Aorta (tissue), 5 donors: ENCODE measurements at regions not wholly inside any gene's neighbourhood (a gene's known extent, or its start where the extent isn't known, plus 50 kb on each side); places are given as distances from the start of the nearest gene placed in this dataset.
A peak's percentile ranks its signal among the peaks of the same experiment; 100 is the strongest.
"Not testable (repeated sequence)": the region's sequence is repeated elsewhere in the genome, so short reads cannot be mapped to it uniquely, and the experiment has no call there.

ENCODE experiments used
- ATAC-seq: fragments of 200-7000 bp; cut with Tn5 transposase; one replicate; pipeline ENCODE4 v1.9.1; 2022; ENCODE audit warnings: moderate library complexity; ENCODE audit not compliant: low FRiP score
- DNase-seq, 2 donors: peaks; one replicate each; pipeline ENCODE4 v3.0.0-alpha.2; 2020
- H3K27ac ChIP-seq, 2 donors: one replicate each; pipeline ENCODE4 v1.5.1; 2013; ENCODE audit warnings: low read length in 2 of 2, mild to moderate bottlenecking in 2 of 2, moderate library complexity in 2 of 2, control low read depth in 1 of 2, inconsistent platforms in 1 of 2, low read depth in 1 of 2
- H3K27me3 ChIP-seq, 2 donors: one replicate each; pipeline ENCODE4 v1.6.1; 2013; ENCODE audit warnings: control low read depth in 1 of 2, low read length in 1 of 2, mild to moderate bottlenecking in 1 of 2, moderate library complexity in 1 of 2; ENCODE audit not compliant: insufficient read depth in 2 of 2, control insufficient read depth in 1 of 2
- H3K36me3 ChIP-seq, 2 donors: one replicate each; pipeline ENCODE4 v1.6.1; 2013; ENCODE audit warnings: control low read depth in 1 of 2, low read length in 1 of 2, mild to moderate bottlenecking in 1 of 2; ENCODE audit not compliant: insufficient read depth in 2 of 2, control insufficient read depth in 1 of 2
- H3K4me1 ChIP-seq, 2 donors: one replicate each; pipeline ENCODE4 v1.6.1; 2013; ENCODE audit warnings: low read length in 2 of 2, control low read depth in 1 of 2, mild to moderate bottlenecking in 1 of 2, moderate library complexity in 1 of 2; ENCODE audit not compliant: insufficient read depth in 2 of 2, control insufficient read depth in 1 of 2
- H3K4me3 ChIP-seq, 2 donors: one replicate each; pipeline ENCODE4 v1.5.1; 2013; ENCODE audit warnings: low read length in 2 of 2, control low read depth in 1 of 2, mild to moderate bottlenecking in 1 of 2
- H3K9me3 ChIP-seq: one replicate; pipeline ENCODE4 v1.6.1; 2013; ENCODE audit warnings: mild to moderate bottlenecking, low read length; ENCODE audit not compliant: control insufficient read depth
- WGBS, 2 donors: extraction: QIAGEN DNeasy Blood & Tissue Kit; methylation state at CpG; one replicate each; pipeline ENCODE4 v1.1.7; 2013; 5-methylcytosine and 5-hydroxymethylcytosine counted together
- intact Hi-C, 2 donors: fragments of 100-400 bp; cut with DNase I; formaldehyde crosslinking; loops; one replicate each; pipeline versions ENCODE4 v1.14.2 to v1.15.0; 2022
- donor health status: healthy with polysubstance abuse.
- donor health status: Bipolar disorder and iron deficiency.
- donor health status: DM: no; HTN: no; CAD: no.
- donor health status: DM: no; HTN: no; CAD: no.
- donor health status: DM: yes; HTN: yes; CAD: no.

DNA sequence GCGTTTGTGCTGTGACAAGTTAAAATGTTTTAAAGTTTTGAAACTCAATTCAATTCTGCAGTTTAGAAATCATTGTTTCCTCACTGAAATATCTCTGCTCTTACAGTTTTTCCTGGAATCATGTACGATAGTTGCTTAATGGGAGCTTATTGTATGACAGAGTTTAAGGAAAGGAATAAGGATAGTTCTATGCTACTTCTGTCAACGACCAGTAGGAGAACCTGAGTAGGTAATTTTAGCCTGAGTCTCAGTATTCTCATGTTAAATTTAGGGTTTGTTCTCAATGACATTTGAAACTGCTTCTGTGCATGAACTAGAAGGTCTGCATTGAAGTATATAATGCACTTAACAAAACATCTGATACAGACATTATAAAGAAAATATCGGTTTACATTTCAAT, 361.1 kb downstream of the CPS1 start:
- Histone ChIP-seq H3K27me3 (no peaks in the 10 kb centered on the region), H3K27ac (no peak overlapping the region), H3K4me1 (no peaks in the 10 kb centered on the region), H3K4me3 (no peak overlapping the region), H3K9me3 (no peaks in the 10 kb centered on the region), H3K36me3 (no peaks in the 10 kb centered on the region)
- ATAC-seq (no peak), DNase-seq (no peak)
- intact Hi-C loops, result no loop called here
- 64 to 67% methylated on average over 4 of the region's 4 CpGs for WGBS, 2 donors

DNA sequence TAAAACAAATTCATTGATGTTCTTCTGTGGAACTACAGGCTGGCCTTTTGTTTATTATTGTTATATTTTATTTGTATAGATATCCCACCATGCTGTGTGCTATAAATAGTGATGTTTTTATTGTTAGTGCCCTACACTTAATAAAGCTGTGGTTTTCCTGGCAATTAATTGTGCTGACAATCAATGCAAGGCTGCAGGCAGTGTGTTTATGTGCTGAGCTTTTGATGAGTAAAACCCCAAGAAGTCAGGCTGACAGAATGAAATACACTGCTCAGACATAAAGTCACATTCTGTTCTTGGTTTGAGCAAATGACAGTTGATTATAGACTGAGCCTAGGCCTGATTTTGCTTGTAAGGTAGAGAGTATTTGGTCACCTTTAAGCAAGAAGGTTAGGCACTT, 362.7 kb downstream of the CPS1 start:
- Histone ChIP-seq H3K27ac (no peak overlapping the region), H3K36me3 (no peaks in the 10 kb centered on the region), H3K9me3 (no peaks in the 10 kb centered on the region), H3K4me3 (no peak overlapping the region), H3K27me3 (no peaks in the 10 kb centered on the region), H3K4me1 (no peaks in the 10 kb centered on the region)
- intact Hi-C loops, result no loop called here
- ATAC-seq (no peak), DNase-seq (no peak)

DNA sequence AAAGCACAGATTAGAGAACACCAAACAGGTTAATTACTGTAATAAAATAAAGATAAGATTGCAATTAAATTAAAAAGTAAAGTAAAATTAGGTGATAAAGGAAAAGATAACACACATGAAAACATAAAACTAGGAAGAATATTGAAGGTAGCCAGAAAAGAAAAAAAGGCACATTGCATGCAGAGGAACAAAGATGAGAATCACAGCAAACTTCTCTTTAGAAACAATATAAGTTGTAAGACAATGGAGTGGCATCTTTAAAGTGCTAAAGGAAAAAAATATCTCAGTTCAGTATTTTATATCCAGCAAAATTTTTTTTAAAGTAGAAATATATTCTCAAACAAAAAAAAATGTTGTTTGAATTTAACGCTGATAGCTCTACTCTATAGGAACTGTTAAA, 366.0 kb downstream of the CPS1 start:
- no peak overlapping the region for H3K27ac ChIP-seq
- 99 to 100% methylated on average over 1 of the region's 1 CpG for WGBS, 2 donors
- H3K36me3 ChIP-seq, result no peaks in the 10 kb centered on the region
- DNase-seq, result no peak
- ATAC-seq, result no peak
- H3K4me1 ChIP-seq, result no peaks in the 10 kb centered on the region
- no peaks in the 10 kb centered on the region for H3K27me3 ChIP-seq
- no peak overlapping the region for H3K4me3 ChIP-seq
- H3K9me3 ChIP-seq, result no peaks in the 10 kb centered on the region
- intact Hi-C loops, result no loop called here

DNA sequence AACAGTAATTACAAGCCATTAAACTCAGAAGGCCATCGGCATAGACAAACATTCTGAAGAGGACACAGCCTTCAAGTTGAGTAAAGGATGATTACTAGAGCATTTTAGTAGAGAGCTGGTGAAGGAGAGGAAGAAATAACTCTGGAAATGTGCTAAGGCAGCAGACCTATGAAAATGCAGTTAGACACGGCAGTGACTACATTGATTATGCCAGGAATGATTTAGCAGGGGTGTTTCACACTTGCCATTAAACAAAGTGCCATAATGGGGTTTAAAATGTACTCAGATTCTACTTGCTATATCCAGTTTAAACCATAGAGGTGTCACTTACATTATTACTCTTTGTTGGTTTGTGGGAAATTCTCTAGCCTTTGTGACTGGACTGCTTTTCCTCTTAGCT, 372.3 kb downstream of the CPS1 start:
- no peaks in the 10 kb centered on the region for H3K36me3 ChIP-seq
- WGBS, 2 donors, result 51 to 61% methylated on average over 2 of the region's 2 CpGs

DNA sequence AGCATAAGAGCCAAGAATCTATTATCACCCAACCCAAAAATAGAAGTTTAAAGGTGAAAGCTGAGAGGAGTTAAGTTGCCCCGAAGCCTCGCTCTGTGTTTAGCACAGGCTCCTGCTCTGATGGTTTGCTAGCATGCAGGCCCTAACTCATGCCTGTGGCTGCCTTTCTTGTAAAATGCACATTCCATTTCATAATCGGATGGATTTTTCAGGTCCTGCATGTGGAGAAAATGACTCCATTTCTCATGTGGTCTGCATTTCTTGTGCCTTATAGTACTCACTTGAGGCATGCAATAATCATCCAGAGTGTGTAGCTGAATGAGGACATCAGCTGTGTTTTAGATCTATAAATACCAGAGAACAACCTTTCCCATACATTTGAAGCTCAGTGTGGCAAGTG, 381.8 kb downstream of the CPS1 start:
- H3K27me3 ChIP-seq, result no peaks in the 10 kb centered on the region
- no peak overlapping the region for H3K27ac ChIP-seq
- H3K4me3 ChIP-seq, result no peak overlapping the region
- H3K4me1 ChIP-seq, result no peaks in the 10 kb centered on the region
- no peak for DNase-seq
- WGBS, 2 donors, result 34 to 54% methylated on average over 3 of the region's 3 CpGs
- no peaks in the 10 kb centered on the region for H3K36me3 ChIP-seq
- ATAC-seq, result no peak
- intact Hi-C loops, result no loop called here
- no peaks in the 10 kb centered on the region for H3K9me3 ChIP-seq

More for the DNA sequence above, 372.3 kb downstream of the CPS1 start:
- ATAC-seq, result no peak
- no peaks in the 10 kb centered on the region for H3K9me3 ChIP-seq
- H3K4me3 ChIP-seq, result no peak overlapping the region
- DNase-seq, result no peak
- intact Hi-C loops, result no loop called here
- no peaks in the 10 kb centered on the region for H3K27me3 ChIP-seq
- no peak overlapping the region for H3K27ac ChIP-seq
- no peaks in the 10 kb centered on the region for H3K4me1 ChIP-seq

DNA sequence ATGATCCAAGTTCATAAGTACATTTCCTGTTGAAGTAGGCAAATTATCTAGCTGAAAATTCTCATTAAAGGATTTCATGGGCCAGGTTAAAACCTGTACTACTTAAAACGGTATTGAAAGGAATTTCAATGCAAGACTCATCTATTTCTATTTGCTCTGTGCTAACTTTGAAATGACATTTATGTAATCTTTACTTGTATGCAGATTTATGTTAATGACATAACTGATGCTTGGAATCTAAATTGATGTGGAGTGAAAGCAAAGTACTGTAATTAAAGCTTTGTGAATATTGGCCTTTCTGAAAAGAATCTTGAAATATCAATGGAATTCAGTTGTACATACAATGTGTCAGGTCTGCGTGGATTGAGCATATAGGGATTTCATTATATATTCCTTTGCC, 390.0 kb downstream of the CPS1 start:
- 77 to 80% methylated on average over 2 of the region's 2 CpGs for WGBS, 2 donors
- no peak overlapping the region for H3K27ac ChIP-seq

DNA sequence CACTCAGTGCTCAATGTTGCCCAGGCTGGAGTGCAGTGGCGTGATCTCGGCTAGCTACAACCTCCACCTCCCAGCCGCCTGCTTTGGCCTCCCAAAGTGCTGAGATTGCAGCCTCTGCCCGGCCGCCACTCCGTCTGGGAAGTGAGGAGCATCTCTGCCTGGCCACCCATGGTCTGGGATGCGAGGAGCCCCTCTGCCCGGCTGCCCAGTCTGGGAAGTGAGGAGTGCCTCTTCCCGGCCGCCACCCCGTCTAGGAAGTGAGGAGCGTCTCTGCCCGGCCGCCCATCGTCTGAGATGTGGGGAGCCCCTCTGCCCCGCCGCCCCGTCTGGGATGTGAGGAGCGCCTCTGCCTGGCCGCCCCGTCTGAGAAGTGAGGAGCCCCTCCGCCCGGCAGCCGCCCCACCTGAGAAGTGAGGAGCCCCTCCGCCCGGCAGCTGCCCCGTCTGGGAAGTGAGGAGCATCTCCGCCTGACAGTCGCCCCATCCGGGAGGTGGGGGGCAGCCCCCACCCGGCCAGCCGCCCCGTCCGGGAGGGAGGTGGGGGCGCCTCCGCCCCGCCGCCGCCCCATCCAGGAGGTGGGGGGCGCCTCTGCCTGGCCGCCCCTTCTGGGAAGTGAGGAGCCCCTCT, 394.1 kb downstream of the CPS1 start:
- ATAC-seq, H3K27me3 ChIP-seq, H3K9me3 ChIP-seq, H3K4me1 ChIP-seq, H3K27ac ChIP-seq, intact Hi-C loops, H3K4me3 ChIP-seq, H3K36me3 ChIP-seq: not testable (repeated sequence)
- DNase-seq, result peak in 1 of 2 donors; percentile 21
- 94 to 97% methylated on average over 4 to 41 of the region's 41 CpGs for WGBS, 2 donors

More for the DNA sequence above, 390.0 kb downstream of the CPS1 start:
- DNase-seq (no peak), ATAC-seq (no peak)
- Histone ChIP-seq H3K4me3 (no peak overlapping the region), H3K36me3 (no peaks in the 10 kb centered on the region), H3K9me3 (no peaks in the 10 kb centered on the region), H3K4me1 (no peaks in the 10 kb centered on the region), H3K27me3 (no peaks in the 10 kb centered on the region)
- intact Hi-C loops, result no loop called here

DNA sequence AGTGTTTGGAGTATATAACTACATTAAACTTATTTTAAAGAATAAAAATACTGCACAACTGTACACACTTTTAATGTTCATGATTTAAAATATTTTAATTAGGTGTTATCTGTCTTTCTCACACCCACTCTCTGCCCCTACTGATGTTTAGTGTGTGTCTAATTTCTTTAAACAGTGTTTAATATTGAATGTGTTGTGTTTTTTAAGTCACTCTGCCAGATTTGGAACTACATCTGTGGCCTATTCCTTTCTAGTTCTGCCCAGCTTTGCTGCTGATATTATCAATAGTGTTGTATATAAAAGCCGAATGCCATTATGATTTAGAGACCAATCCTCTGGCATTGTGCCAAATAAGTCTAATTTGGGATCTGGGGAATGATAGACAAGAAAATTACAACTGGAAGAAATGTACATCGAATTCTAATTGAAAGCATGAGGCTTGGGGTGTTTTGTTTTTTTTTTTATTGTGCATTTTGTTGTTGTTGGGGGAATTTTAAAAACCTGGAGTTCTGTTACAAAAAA, 398.0 kb downstream of the CPS1 start:
- Histone ChIP-seq H3K27me3 (no peaks in the 10 kb centered on the region), H3K27ac (no peak overlapping the region), H3K9me3 (no peaks in the 10 kb centered on the region), H3K36me3 (no peaks in the 10 kb centered on the region), H3K4me1 (no peaks in the 10 kb centered on the region), H3K4me3 (no peak overlapping the region)
- ATAC-seq, result no peak
- intact Hi-C loops, result no loop called here
- WGBS, 2 donors, result 58 to 69% methylated on average over 2 of the region's 2 CpGs
- DNase-seq, result no peak

DNA sequence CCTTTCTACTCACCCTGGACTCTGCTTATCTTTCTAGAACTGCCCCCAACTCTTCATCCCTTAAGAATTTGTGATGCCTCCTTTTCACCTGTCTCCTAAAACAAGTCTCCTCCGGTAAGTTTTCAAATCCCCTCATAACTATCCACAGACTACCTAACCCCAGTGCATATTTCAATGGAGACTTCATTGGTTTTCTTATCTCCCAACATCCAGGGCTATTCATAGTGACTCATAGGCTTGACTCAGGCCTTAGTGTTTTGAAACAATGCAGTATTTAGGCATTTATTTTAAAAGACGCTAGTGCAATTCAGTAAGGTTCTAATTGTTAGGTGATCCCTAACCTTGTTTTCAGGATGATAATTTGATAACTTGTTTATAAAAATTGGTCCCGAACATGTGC, 399.2 kb downstream of the CPS1 start:
- intact Hi-C loops, result no loop called here
- Histone ChIP-seq H3K36me3 (no peaks in the 10 kb centered on the region), H3K4me1 (no peaks in the 10 kb centered on the region), H3K27me3 (no peaks in the 10 kb centered on the region), H3K9me3 (no peaks in the 10 kb centered on the region), H3K27ac (no peak overlapping the region), H3K4me3 (no peak overlapping the region)
- DNase-seq (no peak), ATAC-seq (no peak)
- 57 to 59% methylated on average over 3 of the region's 3 CpGs for WGBS, 2 donors
